VCaP (cell line): ENCODE measurements at regions not wholly inside any gene's neighbourhood (a gene's known extent, or its start where the extent isn't known, plus 50 kb on each side); places are given as distances from the start of the nearest gene placed in this dataset.

Experiments used
- H3K27ac ChIP-seq: fragments of 450-650 bp; 2 replicates; pipeline ENCODE4 v1.5.1; 2017
- CTCF ChIP-seq: fragments of 450-650 bp; conservative IDR thresholded peaks from 2 replicates; pipeline ENCODE4 v1.5.1; 2017; ENCODE audit warnings: mild to moderate bottlenecking, moderate library complexity

GRCh38 chr11:21806508-21806907 lies 386.4 kb upstream of the ANO5 start:
- H3K27ac ChIP-seq, result no peak overlapping the region
- no peak for TF ChIP-seq CTCF

DNA sequence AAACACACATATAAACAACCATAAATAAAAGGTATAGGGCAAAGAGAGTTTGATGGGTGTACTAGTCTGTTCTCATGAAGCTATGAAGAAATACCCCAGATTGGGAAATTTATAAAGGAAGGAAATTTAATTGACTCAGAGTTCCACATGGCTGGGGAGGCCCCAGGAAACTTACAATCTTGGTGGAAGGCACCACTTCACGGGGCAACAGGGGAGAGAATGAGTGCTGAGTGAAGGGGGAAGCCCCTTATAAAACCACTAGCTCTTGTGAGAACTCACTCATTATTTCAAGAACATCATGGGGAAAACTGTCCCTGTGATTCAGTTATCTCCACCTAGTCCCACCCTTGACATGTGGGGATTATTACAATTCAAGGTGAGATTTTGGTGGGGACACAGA lies 385.9 kb upstream of the ANO5 start:
- no peak overlapping the region for H3K27ac ChIP-seq
- no peak for TF ChIP-seq CTCF

- no peak overlapping the region for H3K27ac ChIP-seq
- no peak for TF ChIP-seq CTCF
These were observed 385.5 kb upstream of the ANO5 start for GRCh38 chr11:21807350-21807749.

DNA sequence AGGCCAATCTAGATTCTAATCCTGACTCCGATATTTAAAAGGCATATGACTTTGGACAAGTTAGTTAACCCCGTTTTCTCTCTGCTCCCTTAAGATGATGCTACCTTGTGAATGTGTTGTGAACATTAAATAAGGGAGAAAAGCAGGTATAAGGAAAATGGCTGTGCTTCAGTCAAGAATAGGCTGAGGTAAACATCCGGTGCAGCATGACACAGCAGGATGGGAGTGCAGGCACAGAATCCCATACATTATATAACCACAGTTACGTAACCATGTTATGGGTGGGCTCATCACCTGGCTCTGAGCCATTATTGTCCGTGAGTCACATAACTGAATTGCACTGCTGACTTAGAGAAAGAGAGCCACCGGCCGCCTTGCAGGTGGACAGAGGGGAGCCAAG lies 382.2 kb upstream of the ANO5 start:
- no peak overlapping the region for H3K27ac ChIP-seq
- TF ChIP-seq CTCF, result no peak

GRCh38 chr11:21811572-21811971 lies 381.3 kb upstream of the ANO5 start:
- no peak overlapping the region for H3K27ac ChIP-seq
- TF ChIP-seq CTCF, result no peak

- no peak overlapping the region for H3K27ac ChIP-seq
- no peak for TF ChIP-seq CTCF
These were observed 378.7 kb upstream of the ANO5 start for GRCh38 chr11:21814169-21814568.

GRCh38 chr11:21817696-21818095 lies 375.2 kb upstream of the ANO5 start:
- TF ChIP-seq CTCF, result no peak

DNA sequence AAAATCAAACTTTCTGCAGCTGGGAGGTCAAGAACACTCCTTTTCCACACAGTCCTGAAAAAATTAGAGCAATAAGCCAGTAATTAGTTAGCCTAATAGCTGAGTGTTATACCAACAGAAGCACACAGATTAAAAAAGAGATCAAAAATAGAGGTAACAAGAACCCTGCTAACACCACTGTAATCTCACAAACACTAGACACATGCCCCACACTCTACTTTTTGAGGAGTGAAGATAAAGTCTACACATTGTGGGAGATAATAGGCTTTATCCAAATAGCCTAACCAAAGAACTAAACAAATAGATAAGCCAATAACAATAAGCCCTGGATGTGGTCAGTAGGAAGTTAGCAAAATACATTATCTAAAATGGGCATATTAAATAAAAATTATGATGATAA lies 372.7 kb upstream of the ANO5 start:
- no peak overlapping the region for H3K27ac ChIP-seq
- no peak for TF ChIP-seq CTCF

More at GRCh38 chr11:21817696-21818095, 375.2 kb upstream of the ANO5 start:
- H3K27ac ChIP-seq, result no peak overlapping the region
